MM.1S (cell line): ENCODE measurements at regions not wholly inside any gene's neighbourhood (a gene's known extent, or its start where the extent isn't known, plus 50 kb on each side); places are given as distances from the start of the nearest gene placed in this dataset.

ENCODE experiments used
- DNase-seq: peaks from one replicate; pipeline ENCODE4 v3.0.0-alpha.2; 2015
- H2AFZ ChIP-seq: fragments of 300-600 bp; sonication (generic); 2 replicates; pipeline ENCODE4 v1.6.0; 2016; ENCODE audit warnings: antibody characterized with exemption, low read length
- H3F3A ChIP-seq: fragments of 300-600 bp; sonication (generic); 2 replicates; pipeline ENCODE4 v1.6.1; 2016; ENCODE audit warnings: mild to moderate bottlenecking, antibody characterized with exemption, low read length, moderate library complexity, mixed read lengths; ENCODE audit not compliant: insufficient read depth
- H3K27ac ChIP-seq: fragments of 300-600 bp; sonication (generic); 2 replicates; pipeline ENCODE4 v1.5.1; 2016; ENCODE audit warnings: mild to moderate bottlenecking, low read length
- H3K27me3 ChIP-seq: fragments of 300-600 bp; sonication (generic); replicated peaks from 2 replicates; pipeline ENCODE4 v1.6.0; 2016; ENCODE audit warnings: low read length; ENCODE audit not compliant: insufficient read depth
- H3K36me3 ChIP-seq: fragments of 300-600 bp; sonication (generic); replicated peaks from 2 replicates; pipeline ENCODE4 v1.6.1; 2016; ENCODE audit warnings: mild to moderate bottlenecking, low read length, mixed read lengths; ENCODE audit not compliant: insufficient read depth
- H3K4me1 ChIP-seq: fragments of 300-600 bp; sonication (generic); 2 replicates; pipeline ENCODE4 v1.6.1; 2016; ENCODE audit warnings: low read length, mixed read lengths
- H3K4me2 ChIP-seq: fragments of 300-600 bp; sonication (generic); 2 replicates; pipeline ENCODE4 v1.6.0; 2016; ENCODE audit warnings: low read depth, low read length
- H3K4me3 ChIP-seq: fragments of 300-600 bp; sonication (generic); 2 replicates; pipeline ENCODE4 v1.5.1; 2016; ENCODE audit warnings: low read length, mixed read lengths
- H3K79me2 ChIP-seq: fragments of 300-600 bp; sonication (generic); 2 replicates; pipeline ENCODE4 v1.6.1; 2016; ENCODE audit warnings: mixed run types, low read length, mixed read lengths
- H3K9ac ChIP-seq: fragments of 300-600 bp; sonication (generic); 2 replicates; pipeline ENCODE4 v1.6.1; 2016; ENCODE audit warnings: low read length, mixed read lengths
- H3K9me2 ChIP-seq: fragments of 300-600 bp; sonication (generic); replicated peaks from 2 replicates; pipeline ENCODE4 v1.6.1; 2016; ENCODE audit warnings: mild to moderate bottlenecking, low read length, mixed read lengths; ENCODE audit not compliant: insufficient read depth
- H3K9me3 ChIP-seq: fragments of 300-600 bp; sonication (generic); replicated peaks from 2 replicates; pipeline ENCODE4 v1.6.1; 2016; ENCODE audit warnings: mild to moderate bottlenecking, low read length, mixed read lengths; ENCODE audit not compliant: insufficient read depth
- H4K20me1 ChIP-seq: fragments of 300-600 bp; sonication (generic); 2 replicates; pipeline ENCODE4 v1.6.1; 2016; ENCODE audit warnings: mild to moderate bottlenecking, low read length, moderate library complexity, mixed read lengths; ENCODE audit not compliant: insufficient read depth
- CTCF ChIP-seq: fragments of 300-600 bp; sonication (generic); IDR thresholded peaks from 2 replicates; pipeline ENCODE4 v1.5.1; 2016; ENCODE audit warnings: antibody characterized with exemption, low read length, mixed read lengths
- EZH2 ChIP-seq: fragments of 300-600 bp; sonication (generic); optimal IDR thresholded peaks from 2 replicates; pipeline ENCODE3; 2017; ENCODE audit warnings: low read depth, mild to moderate bottlenecking, antibody characterized with exemption, low read length, mixed read lengths
- EZH2phosphoT487 ChIP-seq: fragments of 300-600 bp; sonication (generic); IDR thresholded peaks from 2 replicates; pipeline ENCODE4 v1.6.1; 2018; ENCODE audit warnings: antibody characterized with exemption, low read length

- no peaks in the 10 kb centered on the region for H3F3A ChIP-seq
- no peaks in the 10 kb centered on the region for H3K36me3 ChIP-seq
- no peak for DNase-seq
- H3K27ac ChIP-seq, result no peak overlapping the region
- no peaks in the 10 kb centered on the region for H3K4me1 ChIP-seq
- no peaks in the 10 kb centered on the region for H3K9me3 ChIP-seq
- H3K9ac ChIP-seq, result no peak overlapping the region
- TF ChIP-seq EZH2, result no peak
- TF ChIP-seq EZH2phosphoT487, result no peak
- TF ChIP-seq CTCF, result no peak
- no peaks in the 10 kb centered on the region for H3K9me2 ChIP-seq
- no peak overlapping the region for H3K4me2 ChIP-seq
- H3K79me2 ChIP-seq, result no peaks in the 10 kb centered on the region
- no peaks in the 10 kb centered on the region for H4K20me1 ChIP-seq
- no peak overlapping the region for H3K4me3 ChIP-seq
- no peaks in the 10 kb centered on the region for H3K27me3 ChIP-seq
- no peak overlapping the region for H2AFZ ChIP-seq
Measured at GRCh38 chr2:226581004-226581403, 218.6 kb downstream of the IRS1 start.

GRCh38 chr2:226580403-226580802 lies 219.2 kb downstream of the IRS1 start:
- Histone ChIP-seq H3K27ac (no peak overlapping the region), H3F3A (no peaks in the 10 kb centered on the region), H2AFZ (no peak overlapping the region), H3K4me1 (no peaks in the 10 kb centered on the region), H4K20me1 (no peaks in the 10 kb centered on the region), H3K79me2 (no peaks in the 10 kb centered on the region), H3K9me3 (no peaks in the 10 kb centered on the region), H3K27me3 (no peaks in the 10 kb centered on the region), H3K9ac (no peak overlapping the region), H3K36me3 (no peaks in the 10 kb centered on the region), H3K4me2 (no peak overlapping the region), H3K9me2 (no peaks in the 10 kb centered on the region), H3K4me3 (no peak overlapping the region)
- DNase-seq, result no peak
- TF ChIP-seq EZH2phosphoT487 (no peak), CTCF (no peak), EZH2 (no peak)

- Histone ChIP-seq H3K4me1 (no peaks in the 10 kb centered on the region), H3K27ac (no peak overlapping the region), H3K4me2 (no peak overlapping the region)
Measured at GRCh38 chr2:226579519-226579918, 220.1 kb downstream of the IRS1 start.

More at GRCh38 chr2:226579519-226579918, 220.1 kb downstream of the IRS1 start:
- DNase-seq, result no peak
- H3K79me2 ChIP-seq, result no peaks in the 10 kb centered on the region
- H3K36me3 ChIP-seq, result no peaks in the 10 kb centered on the region
- no peaks in the 10 kb centered on the region for H3K27me3 ChIP-seq
- no peak for TF ChIP-seq EZH2
- no peak for TF ChIP-seq CTCF
- no peak for TF ChIP-seq EZH2phosphoT487
- H3F3A ChIP-seq, result no peaks in the 10 kb centered on the region
- no peaks in the 10 kb centered on the region for H3K9me2 ChIP-seq
- no peak overlapping the region for H3K9ac ChIP-seq
- H3K9me3 ChIP-seq, result no peaks in the 10 kb centered on the region
- H4K20me1 ChIP-seq, result no peaks in the 10 kb centered on the region
- no peak overlapping the region for H2AFZ ChIP-seq
- no peak overlapping the region for H3K4me3 ChIP-seq
